GM10266 (cell line): ENCODE measurements at regions not wholly inside any gene's neighbourhood (a gene's known extent, or its start where the extent isn't known, plus 50 kb on each side); places are given as distances from the start of the nearest gene placed in this dataset.

Source experiments
- DNase-seq: peaks from one replicate; pipeline ENCODE4 v3.0.0; 2012; ENCODE audit errors: extremely low spot score
- TF ChIP-seq, protein P1 (sequence below): IDR thresholded peaks from 2 replicates; pipeline ENCODE4 v1.5.1; 2012; ENCODE audit warnings: mild to moderate bottlenecking, low read depth; ENCODE audit not compliant: control insufficient read depth, insufficient read depth; ENCODE audit errors: missing control alignments

DNA sequence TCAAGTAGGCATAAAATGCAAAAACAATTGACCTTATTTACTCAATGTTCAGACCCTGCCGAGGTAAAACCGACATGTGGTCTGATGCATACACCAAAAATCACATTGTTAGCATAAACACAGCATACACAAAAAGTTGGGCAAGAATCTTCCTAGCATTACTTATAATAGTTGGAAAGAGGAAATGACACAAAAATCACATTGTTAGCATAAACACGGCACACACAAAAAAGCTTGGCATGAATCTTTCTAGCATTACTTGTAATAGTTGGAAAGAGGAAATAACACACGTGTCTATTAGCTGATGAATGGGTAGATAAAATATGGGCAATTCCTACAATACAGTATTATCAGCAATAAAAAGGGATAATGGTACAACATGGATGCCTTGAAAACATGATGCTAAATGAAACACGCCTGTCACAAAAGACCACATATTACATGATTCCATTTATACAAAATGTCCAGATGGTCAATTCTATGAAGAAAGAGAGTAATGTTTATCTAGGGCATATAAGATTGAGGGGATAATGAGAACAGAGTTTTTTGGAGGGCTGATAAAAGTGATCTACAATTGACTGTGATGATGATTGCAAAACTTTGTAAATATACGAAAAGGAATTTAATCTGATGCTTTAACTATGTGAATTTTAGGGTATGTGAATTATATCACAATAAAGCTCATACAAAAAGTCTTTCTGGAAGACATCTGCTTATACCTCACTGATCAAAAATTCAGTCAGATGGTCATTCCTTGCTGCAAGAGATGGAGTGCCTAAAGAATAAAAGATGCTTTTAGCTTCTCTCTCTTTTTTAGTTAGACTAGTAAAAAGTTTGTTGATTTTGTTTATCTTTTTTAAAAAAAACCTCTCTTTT, 1019.5 kb upstream of the CITED2 start:
- TF ChIP-seq, protein P1, sequence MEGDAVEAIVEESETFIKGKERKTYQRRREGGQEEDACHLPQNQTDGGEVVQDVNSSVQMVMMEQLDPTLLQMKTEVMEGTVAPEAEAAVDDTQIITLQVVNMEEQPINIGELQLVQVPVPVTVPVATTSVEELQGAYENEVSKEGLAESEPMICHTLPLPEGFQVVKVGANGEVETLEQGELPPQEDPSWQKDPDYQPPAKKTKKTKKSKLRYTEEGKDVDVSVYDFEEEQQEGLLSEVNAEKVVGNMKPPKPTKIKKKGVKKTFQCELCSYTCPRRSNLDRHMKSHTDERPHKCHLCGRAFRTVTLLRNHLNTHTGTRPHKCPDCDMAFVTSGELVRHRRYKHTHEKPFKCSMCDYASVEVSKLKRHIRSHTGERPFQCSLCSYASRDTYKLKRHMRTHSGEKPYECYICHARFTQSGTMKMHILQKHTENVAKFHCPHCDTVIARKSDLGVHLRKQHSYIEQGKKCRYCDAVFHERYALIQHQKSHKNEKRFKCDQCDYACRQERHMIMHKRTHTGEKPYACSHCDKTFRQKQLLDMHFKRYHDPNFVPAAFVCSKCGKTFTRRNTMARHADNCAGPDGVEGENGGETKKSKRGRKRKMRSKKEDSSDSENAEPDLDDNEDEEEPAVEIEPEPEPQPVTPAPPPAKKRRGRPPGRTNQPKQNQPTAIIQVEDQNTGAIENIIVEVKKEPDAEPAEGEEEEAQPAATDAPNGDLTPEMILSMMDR, result no peak
- no peak for DNase-seq

DNA sequence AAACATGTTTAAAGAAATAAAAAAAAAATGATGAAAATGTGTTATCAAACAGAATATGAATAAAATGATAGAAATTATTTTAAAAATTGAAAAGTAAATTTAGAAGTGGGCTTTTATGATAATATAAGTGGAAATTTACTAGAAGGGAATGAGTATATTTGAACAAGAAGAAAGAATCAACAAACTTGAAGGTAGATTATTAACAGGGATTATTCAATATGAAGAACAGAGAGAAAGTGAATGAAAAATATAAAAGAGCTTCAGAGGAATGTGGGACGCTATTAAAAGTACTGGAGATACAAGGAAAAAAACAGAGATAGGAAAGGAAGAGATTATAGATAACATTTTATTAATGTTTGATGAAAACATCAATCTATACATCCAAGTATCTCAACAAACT, 1014.4 kb upstream of the CITED2 start:
- no peak for DNase-seq
- TF ChIP-seq, protein P1, result no peak

DNA sequence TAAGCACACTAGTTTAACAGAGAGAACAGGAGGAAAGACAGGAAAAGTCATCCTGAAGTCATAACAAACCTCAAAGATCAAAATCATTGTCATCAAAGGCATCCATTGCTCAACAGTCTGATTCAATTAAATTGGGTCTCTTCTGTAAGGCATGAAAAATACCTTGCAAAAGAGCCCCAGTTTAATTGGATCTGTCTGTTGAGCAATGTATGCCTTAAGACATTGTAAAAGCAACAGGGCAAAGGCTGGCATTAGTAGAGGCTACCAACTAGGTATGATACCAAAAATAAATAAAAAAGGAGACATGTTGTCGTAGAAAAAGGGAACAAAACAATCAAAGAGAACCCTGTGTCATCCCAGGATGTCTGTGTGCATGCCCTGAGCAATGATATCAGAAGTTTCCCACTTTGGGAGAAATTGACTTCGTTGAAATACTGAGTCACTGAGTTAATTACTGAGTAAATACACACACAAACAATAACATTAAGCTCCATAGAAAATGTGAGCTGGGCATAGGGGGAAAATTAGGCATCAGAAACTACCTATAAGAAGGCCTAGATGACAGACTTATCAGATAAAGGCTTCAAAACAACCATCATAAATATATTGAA, 1013.8 kb upstream of the CITED2 start:
- no peak for DNase-seq

DNA sequence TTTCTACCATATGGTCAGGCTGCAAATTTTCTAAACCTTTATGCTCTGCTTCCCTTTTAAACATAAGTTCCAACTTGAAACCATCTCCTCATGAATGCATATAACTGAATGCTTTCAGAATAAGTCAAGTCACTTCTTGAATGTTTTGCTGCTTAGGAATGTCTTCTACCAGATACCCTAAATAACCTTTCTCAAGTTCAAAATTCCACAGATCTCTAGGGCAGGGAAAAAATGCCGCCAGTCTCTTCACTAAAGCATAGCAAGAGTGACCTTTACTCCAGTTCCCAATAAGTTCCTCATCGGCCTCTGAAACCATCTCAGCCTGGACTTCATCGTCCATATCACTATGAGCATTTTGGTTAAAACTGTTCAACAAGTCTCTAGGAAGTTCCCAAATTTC, 1011.2 kb upstream of the CITED2 start:
- no peak for DNase-seq
- TF ChIP-seq, protein P1, result no peak

More for the DNA sequence above, 1013.8 kb upstream of the CITED2 start:
- TF ChIP-seq, protein P1, result no peak

DNA sequence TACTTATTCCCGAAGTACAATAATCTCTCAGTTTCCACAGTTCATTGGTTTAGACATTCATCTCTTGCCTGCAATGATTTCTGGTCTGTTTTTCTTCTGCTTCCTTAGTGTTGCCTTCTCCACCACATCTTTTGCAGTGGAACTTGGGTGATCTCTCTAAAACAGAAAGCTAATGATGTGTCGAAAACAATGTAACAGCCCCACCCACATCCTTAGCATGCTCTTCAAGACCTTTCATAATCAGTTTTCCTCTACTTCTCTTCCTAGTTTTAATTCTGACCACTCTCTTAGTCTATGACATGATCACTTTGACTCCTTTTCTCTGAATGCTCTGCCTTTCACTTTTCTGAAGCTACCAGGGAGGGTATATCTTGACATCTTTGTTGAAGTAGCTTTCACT, 1007.9 kb upstream of the CITED2 start:
- TF ChIP-seq, protein P1, result no peak
- no peak for DNase-seq

DNA sequence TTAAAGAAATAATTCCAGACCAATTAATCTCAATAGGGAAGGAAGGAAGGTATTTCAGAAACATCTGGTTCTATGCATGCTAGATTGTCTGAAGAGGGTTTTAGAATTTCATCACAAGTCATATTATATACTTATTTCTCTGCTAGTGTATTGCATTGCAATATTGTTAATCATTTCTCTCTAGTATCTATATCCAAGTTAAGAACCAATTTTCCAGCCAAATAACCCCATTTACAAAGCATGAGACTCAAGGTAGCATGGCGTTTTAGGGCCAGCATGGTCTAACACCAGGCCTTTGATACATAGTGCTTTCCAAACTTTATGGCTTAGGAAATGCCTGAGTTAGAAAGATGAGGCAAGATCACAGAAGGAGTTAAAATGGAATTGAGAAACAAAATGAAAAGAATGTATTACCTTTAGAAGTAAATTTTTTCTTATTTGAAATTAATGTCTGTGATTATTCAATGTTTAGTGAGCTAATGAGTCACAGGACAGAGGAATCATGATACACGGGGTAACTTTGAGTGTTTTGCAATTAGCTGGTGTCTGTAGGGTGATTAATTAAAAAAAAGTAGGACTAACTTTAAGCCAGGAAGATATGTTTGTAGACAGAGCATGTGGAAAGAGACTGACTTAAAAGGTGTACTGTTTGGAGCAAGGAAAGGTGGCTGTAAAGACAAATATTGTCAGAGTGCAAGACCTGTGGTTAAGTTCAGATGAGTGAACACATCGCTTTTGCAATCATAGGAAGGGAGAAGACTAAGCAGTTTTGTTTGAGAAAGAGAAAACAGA, 1006.2 kb upstream of the CITED2 start:
- DNase-seq, result no peak
- TF ChIP-seq, protein P1, result no peak

DNA sequence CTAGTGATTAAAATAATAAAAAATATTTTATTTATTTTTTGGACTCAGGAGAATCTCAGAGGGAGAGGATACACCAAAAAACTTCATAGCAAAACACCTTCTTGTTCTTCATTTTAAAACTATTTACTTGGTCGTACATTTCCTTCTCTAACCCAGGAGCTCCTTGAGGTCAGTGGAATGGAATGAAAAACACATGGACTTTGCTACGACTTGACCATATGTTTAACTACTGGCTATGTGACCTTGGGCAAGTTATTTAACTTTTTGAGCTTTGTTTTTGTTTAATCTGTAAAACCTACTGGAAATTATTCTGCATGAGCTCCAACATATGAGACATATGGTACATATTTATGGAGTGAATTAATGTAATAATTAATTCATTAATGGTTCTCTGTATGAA, 1005.5 kb upstream of the CITED2 start:
- DNase-seq, result no peak

More for the DNA sequence above, 1005.5 kb upstream of the CITED2 start:
- TF ChIP-seq, protein P1, result no peak
